Hematopoietic multipotent progenitor cell treated with erythropoietin and hydrocortisone succinate and interleukin-3 and kit ligand, for 8 days (in vitro differentiated cells): ENCODE measurements at regions not wholly inside any gene's neighbourhood (a gene's known extent, or its start where the extent isn't known, plus 50 kb on each side); places are given as distances from the start of the nearest gene placed in this dataset.

Source experiments
- DNase-seq: peaks from one replicate; pipeline ENCODE4 v3.0.0-alpha.2; 2015

- no peak for DNase-seq
Observed at GRCh38 chr11:10942620-10943019, 84.8 kb upstream of the ZBED5 start.

- no peak for DNase-seq
Observed at GRCh38 chr11:10941871-10942270, 84.0 kb upstream of the ZBED5 start.

DNA sequence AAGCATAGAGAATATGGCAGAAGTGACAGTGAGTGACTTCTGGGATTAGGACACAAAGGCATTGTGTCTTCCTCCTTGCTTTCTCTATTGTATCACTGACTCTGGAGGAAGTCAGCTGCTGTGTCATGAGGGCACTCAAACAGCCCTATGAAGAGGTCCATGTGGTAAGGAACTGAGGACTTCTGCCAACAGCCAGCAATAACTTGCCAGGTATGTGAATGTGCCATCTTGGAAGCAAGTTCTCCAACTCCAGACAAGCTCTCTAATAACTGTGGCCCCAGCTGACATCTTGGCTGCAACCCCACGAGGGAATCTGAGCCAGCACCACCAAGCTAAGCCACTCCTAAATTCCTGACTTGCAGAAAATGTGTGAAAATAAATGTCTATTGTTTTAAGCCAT, 83.6 kb upstream of the ZBED5 start:
- DNase-seq: no peak

DNA sequence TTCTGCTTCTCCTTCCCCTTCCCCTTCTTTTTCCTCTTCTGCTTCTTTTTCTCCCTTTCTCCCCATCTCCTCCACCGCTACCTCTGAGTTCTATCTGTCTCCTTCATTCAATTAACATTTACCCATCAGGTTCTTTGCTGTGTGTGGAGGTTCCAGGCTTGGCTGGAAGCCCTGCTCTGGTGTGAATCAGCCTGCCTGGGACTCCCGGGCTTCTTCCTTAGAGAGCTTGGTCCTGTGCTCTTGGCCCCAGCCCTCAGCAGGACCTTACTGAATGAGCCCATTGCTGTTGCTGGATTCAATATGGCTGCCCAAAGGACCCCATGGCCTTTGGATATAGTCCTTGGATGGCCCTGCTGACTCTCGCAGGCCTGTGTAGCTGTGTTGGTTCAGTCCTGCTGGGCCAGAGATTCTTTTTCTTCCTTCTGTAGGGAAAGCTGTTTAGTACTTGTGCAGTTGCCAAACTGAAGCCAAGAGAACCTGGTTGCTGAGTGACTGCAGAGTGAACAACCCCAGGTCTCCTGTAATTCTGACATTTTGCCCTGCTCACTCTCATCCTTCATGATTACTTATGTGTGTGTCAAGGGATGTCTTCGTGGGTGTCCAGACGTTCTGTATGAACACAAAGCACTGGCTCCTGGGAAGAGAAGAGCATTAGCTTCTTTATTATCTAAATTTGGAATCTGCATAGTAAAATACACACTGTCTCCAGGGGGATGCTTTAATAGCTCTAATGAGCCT, 81.0 kb upstream of the ZBED5 start:
- DNase-seq: no peak

GRCh38 chr11:10938231-10938630, 80.4 kb upstream of the ZBED5 start:
- DNase-seq: no peak

DNA sequence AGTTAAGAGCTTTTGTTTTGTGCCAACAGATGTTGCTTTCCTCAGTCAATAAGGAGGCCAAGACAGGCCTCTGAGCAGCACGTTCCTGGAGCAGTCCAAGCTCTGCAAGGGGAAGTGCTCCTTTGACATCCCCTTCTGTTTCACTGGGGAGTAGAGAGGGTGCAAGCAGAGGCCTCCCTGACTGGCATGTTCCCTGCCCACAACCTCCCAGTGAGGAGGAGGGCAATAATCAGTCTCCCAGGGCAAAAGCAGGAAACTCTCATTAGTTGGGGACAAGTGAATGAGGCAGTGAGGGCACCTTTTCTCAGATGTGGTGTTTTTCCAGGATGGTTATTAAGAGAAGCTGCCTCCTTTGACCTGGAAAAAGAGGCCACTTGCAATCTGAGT, 79.5 kb upstream of the ZBED5 start:
- no peak for DNase-seq

DNA sequence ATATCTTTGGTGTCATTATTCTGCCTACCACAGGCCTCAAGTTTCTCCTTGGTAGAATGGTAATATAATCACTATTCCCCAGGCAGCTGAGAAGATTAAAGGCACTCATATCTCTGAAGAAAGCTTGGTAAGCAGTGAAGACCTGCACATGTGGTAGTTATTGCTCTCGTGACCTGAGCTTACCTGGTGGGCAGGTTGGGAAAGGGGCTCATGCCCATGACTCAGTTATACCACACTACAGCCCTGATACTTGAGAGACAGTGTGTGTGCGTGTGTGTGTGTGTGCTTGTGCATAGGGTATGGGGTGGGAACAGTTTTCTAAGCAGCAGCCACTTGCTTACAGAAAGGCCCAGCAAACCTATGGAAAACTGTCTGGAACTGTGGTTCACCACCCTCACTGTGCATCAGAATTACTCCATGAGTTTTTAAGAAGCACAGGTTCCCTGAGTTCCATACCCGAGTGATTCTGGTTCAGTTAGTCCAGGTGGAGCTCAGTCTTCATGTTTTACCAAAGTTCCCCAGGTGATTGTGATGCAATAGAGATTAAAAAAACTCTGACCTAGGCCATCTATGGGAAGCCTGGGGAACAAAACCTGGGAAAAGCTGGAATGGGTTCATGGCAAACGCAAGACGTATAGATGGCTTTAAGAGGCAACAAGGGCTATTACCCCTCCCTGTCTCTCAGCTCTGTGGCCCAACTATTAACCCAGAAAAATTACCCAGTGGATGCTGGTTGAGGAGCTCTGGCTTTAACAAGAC, 79.0 kb upstream of the ZBED5 start:
- no peak for DNase-seq

DNA sequence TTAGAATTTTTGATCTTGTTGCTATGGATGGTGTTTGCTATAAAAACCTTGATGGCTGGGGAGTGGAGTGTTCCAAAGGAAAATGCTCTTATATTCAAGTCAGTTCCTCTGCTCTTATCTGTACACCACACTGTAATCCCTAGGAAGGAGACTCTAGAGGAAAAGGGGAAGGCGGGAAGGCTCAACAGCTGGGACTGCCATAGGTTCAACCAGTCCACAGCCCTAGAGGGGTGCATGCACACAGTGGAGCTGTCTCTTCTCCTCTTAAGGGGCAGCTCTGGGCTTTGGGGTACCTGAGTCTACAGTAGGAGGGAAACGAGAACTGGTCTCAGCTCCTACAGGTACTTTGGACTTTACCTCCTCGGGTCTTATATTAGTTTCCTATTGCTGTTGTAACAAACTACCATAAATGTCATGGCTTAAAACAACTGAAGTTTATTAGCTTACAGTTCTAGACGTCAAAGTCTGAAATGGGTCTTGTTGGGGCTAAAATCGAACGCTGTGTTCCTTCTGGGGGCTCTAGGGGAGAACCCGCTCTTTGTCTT, 77.2 kb upstream of the ZBED5 start:
- DNase-seq: no peak

- no peak for DNase-seq
Observed at GRCh38 chr11:10934293-10934860, 76.5 kb upstream of the ZBED5 start.

GRCh38 chr11:10933455-10934292, 75.8 kb upstream of the ZBED5 start:
- peak; percentile 88 for DNase-seq

DNA sequence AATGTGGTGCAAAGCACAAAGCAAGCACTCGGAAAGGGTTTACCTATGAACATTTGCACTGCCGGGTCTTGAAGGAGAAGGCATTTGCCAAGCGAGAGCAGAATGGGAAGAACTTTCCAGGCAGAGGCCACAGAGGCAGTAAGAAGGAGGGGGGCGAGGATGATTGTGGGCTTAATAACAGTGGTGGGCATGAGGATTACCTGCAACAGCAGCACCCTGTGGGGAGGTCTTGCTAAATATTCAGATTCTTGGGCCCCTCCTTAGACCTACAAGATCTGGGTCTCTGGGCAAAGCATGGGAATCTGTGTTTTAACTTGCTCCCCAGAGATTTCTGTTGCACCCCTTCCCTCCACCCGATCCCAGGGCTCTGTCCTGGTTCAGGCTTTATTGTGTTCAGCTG, 75.1 kb upstream of the ZBED5 start:
- no peak for DNase-seq

DNA sequence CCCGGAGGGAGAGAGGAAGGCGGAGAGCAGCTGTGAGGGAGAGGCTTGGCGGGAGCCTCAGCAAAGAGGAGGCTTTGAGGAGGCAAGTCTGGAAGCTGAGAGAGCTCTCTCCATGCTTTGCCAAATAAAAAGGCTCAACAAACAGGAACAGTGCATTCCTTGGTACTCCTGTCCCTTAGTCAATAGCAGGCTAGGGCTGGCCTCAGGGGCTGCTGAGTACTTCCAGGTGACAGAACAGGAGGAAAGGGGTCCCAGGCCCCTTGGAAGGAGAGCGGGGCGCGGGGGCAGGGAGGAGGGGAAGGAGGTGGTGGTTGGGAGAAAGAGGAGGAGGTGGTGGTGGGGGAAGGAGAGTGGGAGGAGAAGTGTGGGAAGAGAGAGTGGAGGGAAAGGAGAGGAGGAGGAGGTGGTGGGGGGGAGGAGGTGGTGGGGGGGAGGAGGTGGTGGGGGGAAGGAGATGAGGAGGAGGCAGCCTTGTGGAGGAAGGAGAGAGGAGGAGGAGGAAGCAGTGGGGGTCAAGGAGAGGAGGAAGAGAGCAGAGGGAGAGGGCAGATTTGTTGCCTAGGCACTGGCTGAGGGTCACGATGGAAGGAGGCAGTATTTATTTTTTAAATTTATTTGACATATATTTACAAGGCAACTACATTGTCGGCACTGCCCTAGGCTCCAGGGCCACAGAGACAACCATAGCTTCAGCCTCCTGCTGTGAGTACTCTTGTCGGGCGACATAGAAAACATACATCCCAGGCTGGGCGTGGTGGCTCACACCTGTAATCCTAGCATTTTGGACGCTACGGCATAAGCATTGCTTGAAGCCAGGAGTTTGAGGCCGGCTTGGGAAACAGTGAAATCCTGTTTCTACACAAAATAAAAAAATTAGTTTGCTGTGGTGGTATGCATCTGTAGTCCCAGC, 74.2 kb upstream of the ZBED5 start:
- no peak for DNase-seq

- no peak for DNase-seq
Observed at GRCh38 chr11:10930972-10931760, 73.3 kb upstream of the ZBED5 start.

GRCh38 chr11:10930224-10930971, 72.5 kb upstream of the ZBED5 start:
- no peak for DNase-seq

- DNase-seq: no peak
Observed at GRCh38 chr11:10927538-10927937, 69.7 kb upstream of the ZBED5 start.

DNA sequence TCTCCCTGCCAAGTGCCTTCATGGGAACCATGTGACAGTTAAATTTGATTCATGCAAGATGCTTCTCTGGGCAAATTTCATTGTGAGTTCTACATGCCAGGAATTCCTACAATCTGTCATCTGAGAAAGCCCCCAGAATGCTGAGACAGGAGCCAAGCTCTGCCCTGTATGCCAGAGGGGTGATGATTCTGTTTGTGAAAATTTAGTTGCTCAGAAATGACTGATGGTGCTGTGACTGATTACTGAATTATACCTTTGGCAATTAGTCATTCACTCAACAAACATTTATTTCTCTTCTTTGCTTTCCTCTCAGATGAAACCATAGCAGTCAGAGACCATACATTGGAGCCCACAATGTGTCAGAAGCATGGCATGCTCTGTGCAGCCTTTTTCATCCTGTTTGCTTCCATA, 69.0 kb upstream of the ZBED5 start:
- DNase-seq: no peak

GRCh38 chr11:10925149-10925926, 67.5 kb upstream of the ZBED5 start:
- no peak for DNase-seq

GRCh38 chr11:10923882-10924281, 66.0 kb upstream of the ZBED5 start:
- no peak for DNase-seq

DNA sequence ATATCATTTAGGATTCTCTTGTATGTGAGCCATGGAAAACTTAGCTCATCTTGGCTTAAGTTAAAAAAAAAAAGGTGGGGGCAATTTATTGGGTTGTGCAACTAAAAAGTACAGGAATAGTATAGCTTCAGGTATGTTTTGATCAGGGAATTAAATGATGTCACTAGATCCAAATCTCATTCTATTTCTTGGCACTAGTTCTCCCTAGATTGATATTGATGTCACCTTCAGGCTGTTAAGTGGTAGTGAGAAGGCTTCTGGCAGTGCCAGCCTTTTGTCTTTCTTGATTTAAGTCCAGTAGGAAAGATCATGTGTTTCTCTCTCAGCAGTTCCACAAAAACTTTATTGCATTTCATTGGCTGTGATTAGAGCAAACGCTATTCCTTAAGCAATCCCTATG, 65.0 kb upstream of the ZBED5 start:
- no peak for DNase-seq
